ENCODE measurements at regions not wholly inside any gene's neighbourhood (a gene's known extent, or its start where the extent isn't known, plus 50 kb on each side); places are given as distances from the start of the nearest gene placed in this dataset.

- H3K27me3 ChIP-seq: no peaks in the 10 kb centered on the region
- TF ChIP-seq CTCF (IDR thresholded peaks at IDR 0.05): no peak
- no peak overlapping the region for H3K9ac ChIP-seq (ENCODE audit: low read depth in 2 of 2, low read length in 2 of 2)
- H3K9me3 ChIP-seq: no peaks in the 10 kb centered on the region
- no peak for DNase-seq
- H3K27ac ChIP-seq: no peak overlapping the region
- no peaks in the 10 kb centered on the region for H3K36me3 ChIP-seq
- H3K4me1 ChIP-seq: no peaks in the 10 kb centered on the region
- intact Hi-C loops (cut with DNase I): no loop called here
- H3K4me3 ChIP-seq: no peak overlapping the region
Observed at GRCh38 chr13:60690604-60691003, 293.6 kb downstream of the TDRD3 start.

GRCh38 chr13:60689571-60689970, 292.6 kb downstream of the TDRD3 start:
- DNase-seq: no peak
- Histone ChIP-seq H3K27ac (no peak overlapping the region), H3K4me3 (no peak overlapping the region), H3K36me3 (no peaks in the 10 kb centered on the region), H3K27me3 (no peaks in the 10 kb centered on the region), H3K4me1 (no peaks in the 10 kb centered on the region), H3K9ac (ENCODE audit: low read depth in 2 of 2, low read length in 2 of 2) (no peak overlapping the region), H3K9me3 (no peaks in the 10 kb centered on the region)
- intact Hi-C loops (cut with DNase I): no loop called here
- TF ChIP-seq CTCF (IDR thresholded peaks at IDR 0.05): no peak

- no peak for DNase-seq
- H3K27ac ChIP-seq: no peak overlapping the region
- no peaks in the 10 kb centered on the region for H3K4me1 ChIP-seq
- TF ChIP-seq CTCF (IDR thresholded peaks at IDR 0.05): no peak
- H3K9ac ChIP-seq (ENCODE audit: low read depth in 2 of 2, low read length in 2 of 2): no peak overlapping the region
- no peaks in the 10 kb centered on the region for H3K36me3 ChIP-seq
- intact Hi-C loops (cut with DNase I): no loop called here
- no peaks in the 10 kb centered on the region for H3K27me3 ChIP-seq
- H3K4me3 ChIP-seq: no peak overlapping the region
- no peaks in the 10 kb centered on the region for H3K9me3 ChIP-seq
Observed at GRCh38 chr13:60689076-60689475, 292.1 kb downstream of the TDRD3 start.

GRCh38 chr13:60679928-60680694, 283.1 kb downstream of the TDRD3 start:
- TF ChIP-seq CTCF (IDR thresholded peaks at IDR 0.05): no peak
- intact Hi-C loops (cut with DNase I): no loop called here
- H3K4me1 ChIP-seq: no peaks in the 10 kb centered on the region
- H3K27ac ChIP-seq: no peak overlapping the region
- no peaks in the 10 kb centered on the region for H3K9me3 ChIP-seq
- H3K9ac ChIP-seq (ENCODE audit: low read depth in 2 of 2, low read length in 2 of 2): no peak overlapping the region
- no peak overlapping the region for H3K4me3 ChIP-seq
- no peaks in the 10 kb centered on the region for H3K27me3 ChIP-seq
- H3K36me3 ChIP-seq: no peaks in the 10 kb centered on the region
- DNase-seq: no peak

GRCh38 chr13:60679131-60679530, 282.1 kb downstream of the TDRD3 start:
- no peak for DNase-seq
- Histone ChIP-seq H3K4me3 (no peak overlapping the region), H3K27ac (no peak overlapping the region), H3K9me3 (no peaks in the 10 kb centered on the region), H3K4me1 (no peaks in the 10 kb centered on the region), H3K36me3 (no peaks in the 10 kb centered on the region), H3K9ac (ENCODE audit: low read depth in 2 of 2, low read length in 2 of 2) (no peak overlapping the region), H3K27me3 (no peaks in the 10 kb centered on the region)
- TF ChIP-seq CTCF (IDR thresholded peaks at IDR 0.05): no peak
- intact Hi-C loops (cut with DNase I): no loop called here

All from colonic mucosa (tissue), 4 donors.